ENCODE measurements at regions not wholly inside any gene's neighbourhood (a gene's known extent, or its start where the extent isn't known, plus 50 kb on each side); places are given as distances from the start of the nearest gene placed in this dataset.

- no peaks in the 10 kb centered on the region for H3K4me1 ChIP-seq (ENCODE audit: control insufficient read depth in 5 of 5, insufficient read depth in 5 of 5, low read length in 5 of 5)
- 93 to 94% methylated on average over 9 of the region's 9 CpGs for WGBS, 2 donors
- TF ChIP-seq CTCF (IDR thresholded peaks at IDR 0.05; ENCODE audit: control extremely low read depth, extremely low read depth), result no peak
- H3K36me3 ChIP-seq (ENCODE audit: control insufficient read depth in 4 of 4, insufficient read depth in 4 of 4, low read length in 4 of 4), result no peaks in the 10 kb centered on the region
- H3K9ac ChIP-seq (ENCODE audit: insufficient read depth in 1 of 2, low read length in 2 of 2), result no peak overlapping the region
- ATAC-seq (ENCODE audit: insufficient read depth, low FRiP score) (no peak), DNase-seq (no peak)
- peaks cover 0 to 3% (median 0%) of the 10 kb centered on the region in 4 donors for H3K9me3 ChIP-seq (ENCODE audit: control insufficient read depth in 4 of 4, insufficient read depth in 3 of 4, low read length in 3 of 4)
- no peak overlapping the region for H3K27ac ChIP-seq (ENCODE audit: low read depth in 1 of 2, low read length in 1 of 2)
- H3K27me3 ChIP-seq (ENCODE audit: control insufficient read depth in 3 of 3, insufficient read depth in 3 of 3, low read length in 2 of 3), result no peaks in the 10 kb centered on the region
- H3K4me3 ChIP-seq, result no peak overlapping the region
Measured at GRCh38 chr14:83556746-83557453, 1973.0 kb upstream of the FLRT2 start.

GRCh38 chr14:83558946-83559345 lies 1971.0 kb upstream of the FLRT2 start:
- Histone ChIP-seq H3K27ac (ENCODE audit: low read depth in 1 of 2, low read length in 1 of 2) (no peak overlapping the region), H3K4me1 (ENCODE audit: control insufficient read depth in 5 of 5, insufficient read depth in 5 of 5, low read length in 5 of 5) (no peaks in the 10 kb centered on the region), H3K9ac (ENCODE audit: insufficient read depth in 1 of 2, low read length in 2 of 2) (no peak overlapping the region), H3K9me3 (ENCODE audit: control insufficient read depth in 4 of 4, insufficient read depth in 3 of 4, low read length in 3 of 4) (peaks cover 0 to 3% (median 0%) of the 10 kb centered on the region in 4 donors), H3K4me3 (no peak overlapping the region), H3K27me3 (ENCODE audit: control insufficient read depth in 3 of 3, insufficient read depth in 3 of 3, low read length in 2 of 3) (no peaks in the 10 kb centered on the region), H3K36me3 (ENCODE audit: control insufficient read depth in 4 of 4, insufficient read depth in 4 of 4, low read length in 4 of 4) (no peaks in the 10 kb centered on the region)
- DNase-seq (no peak), ATAC-seq (ENCODE audit: insufficient read depth, low FRiP score) (no peak)
- no peak for TF ChIP-seq CTCF (IDR thresholded peaks at IDR 0.05; ENCODE audit: control extremely low read depth, extremely low read depth)

- no peak overlapping the region for H3K9ac ChIP-seq (ENCODE audit: insufficient read depth in 1 of 2, low read length in 2 of 2)
- no peak overlapping the region for H3K4me3 ChIP-seq
- DNase-seq (no peak), ATAC-seq (ENCODE audit: insufficient read depth, low FRiP score) (no peak)
- peaks cover 0 to 3% (median 0%) of the 10 kb centered on the region in 4 donors for H3K9me3 ChIP-seq (ENCODE audit: control insufficient read depth in 4 of 4, insufficient read depth in 3 of 4, low read length in 3 of 4)
- H3K27ac ChIP-seq (ENCODE audit: low read depth in 1 of 2, low read length in 1 of 2), result no peak overlapping the region
- no peaks in the 10 kb centered on the region for H3K36me3 ChIP-seq (ENCODE audit: control insufficient read depth in 4 of 4, insufficient read depth in 4 of 4, low read length in 4 of 4)
- H3K27me3 ChIP-seq (ENCODE audit: control insufficient read depth in 3 of 3, insufficient read depth in 3 of 3, low read length in 2 of 3), result no peaks in the 10 kb centered on the region
- H3K4me1 ChIP-seq (ENCODE audit: control insufficient read depth in 5 of 5, insufficient read depth in 5 of 5, low read length in 5 of 5), result no peaks in the 10 kb centered on the region
- TF ChIP-seq CTCF (IDR thresholded peaks at IDR 0.05; ENCODE audit: control extremely low read depth, extremely low read depth), result no peak
Measured at GRCh38 chr14:83559721-83560120, 1970.2 kb upstream of the FLRT2 start.

GRCh38 chr14:83561261-83561660 lies 1968.7 kb upstream of the FLRT2 start:
- no peaks in the 10 kb centered on the region for H3K4me1 ChIP-seq (ENCODE audit: control insufficient read depth in 5 of 5, insufficient read depth in 5 of 5, low read length in 5 of 5)
- no peaks in the 10 kb centered on the region for H3K36me3 ChIP-seq (ENCODE audit: control insufficient read depth in 4 of 4, insufficient read depth in 4 of 4, low read length in 4 of 4)
- H3K27ac ChIP-seq (ENCODE audit: low read depth in 1 of 2, low read length in 1 of 2), result no peak overlapping the region
- H3K27me3 ChIP-seq (ENCODE audit: control insufficient read depth in 3 of 3, insufficient read depth in 3 of 3, low read length in 2 of 3), result no peaks in the 10 kb centered on the region
- 86 to 95% methylated on average over 7 of the region's 7 CpGs for WGBS, 2 donors
- H3K9me3 ChIP-seq (ENCODE audit: control insufficient read depth in 4 of 4, insufficient read depth in 3 of 4, low read length in 3 of 4), result peaks cover 0 to 3% (median 0%) of the 10 kb centered on the region in 4 donors
- no peak overlapping the region for H3K9ac ChIP-seq (ENCODE audit: insufficient read depth in 1 of 2, low read length in 2 of 2)
- TF ChIP-seq CTCF (IDR thresholded peaks at IDR 0.05; ENCODE audit: control extremely low read depth, extremely low read depth), result no peak
- DNase-seq (no peak), ATAC-seq (ENCODE audit: insufficient read depth, low FRiP score) (no peak)
- H3K4me3 ChIP-seq, result no peak overlapping the region
